ENCODE measurements at regions not wholly inside any gene's neighbourhood (a gene's known extent, or its start where the extent isn't known, plus 50 kb on each side); places are given as distances from the start of the nearest gene placed in this dataset.

GRCh38 chr9:129435988-129436717, 184.7 kb downstream of the C9orf50 start:
- intact Hi-C loops (cut with micrococcal nuclease; ENCODE audit: unreplicated experiment) = no loop called here
- H3K27ac ChIP-seq (ENCODE audit: low read depth, low read length, poor library complexity, severe bottlenecking) = no peak overlapping the region
- H3K9me3 ChIP-seq (ENCODE audit: low read depth, low read length, poor library complexity, severe bottlenecking) = no peaks in the 10 kb centered on the region
- DNase-seq (ENCODE audit: low spot score) = no peak
- TF ChIP-seq EZH2 (IDR thresholded peaks at IDR 0.05; ENCODE audit: borderline replicate concordance, low read depth, low read length, poor library complexity, severe bottlenecking) = no peak
- no peaks in the 10 kb centered on the region for H3K27me3 ChIP-seq (replicated peaks; ENCODE audit: insufficient read depth, low read depth, low read length, poor library complexity)
- peaks cover 20% of the 10 kb centered on the region for H3K4me1 ChIP-seq (ENCODE audit: insufficient read depth, low read length, poor library complexity, severe bottlenecking)
- ChIA-PET CTCF (interaction anchor here (0.6 to 1.2 kb wide), 2 partner anchors 262 to 302 kb away, joined by 3 to 4 read pairs; no protein-coding TSS in a partner anchor), POLR2A (ENCODE audit: low non-redundant PET) (interaction anchor here (0.6 kb wide), 1 partner anchor 111 kb away, joined by 4 read pairs; no protein-coding TSS in a partner anchor)
- H3K36me3 ChIP-seq (ENCODE audit: insufficient read depth, low read length, poor library complexity, severe bottlenecking) = no peaks in the 10 kb centered on the region
- no TSS peak for BruUV-seq (replicated peaks)
- no peak overlapping the region for H3K4me3 ChIP-seq (ENCODE audit: low read depth, low read length, poor library complexity, severe bottlenecking)

DNA sequence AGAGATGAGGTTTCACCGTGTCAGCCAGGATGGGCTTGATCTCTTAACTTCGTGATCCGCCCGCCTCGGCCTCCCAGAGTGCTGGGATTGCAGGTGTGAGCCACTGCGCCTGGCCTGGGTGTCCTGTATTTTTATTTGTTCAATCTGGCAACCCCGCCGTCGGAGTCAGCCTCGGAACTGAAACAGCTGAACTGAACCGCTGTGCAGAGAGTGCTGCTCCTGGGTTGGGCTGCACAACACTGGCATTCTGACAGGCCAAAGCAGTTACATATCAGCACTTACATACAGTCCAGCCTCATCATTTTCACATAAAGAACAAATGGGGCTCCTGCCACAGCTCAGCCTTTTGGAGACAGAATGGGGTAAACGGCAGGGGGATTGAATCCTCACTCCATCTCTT, 185.6 kb downstream of the C9orf50 start:
- H3K9me3 ChIP-seq (ENCODE audit: low read depth, low read length, poor library complexity, severe bottlenecking) = no peaks in the 10 kb centered on the region
- H3K4me3 ChIP-seq (ENCODE audit: low read depth, low read length, poor library complexity, severe bottlenecking) = no peak overlapping the region
- intact Hi-C loops (cut with micrococcal nuclease; ENCODE audit: unreplicated experiment) = no loop called here
- TF ChIP-seq CTCF (conservative IDR thresholded peaks at IDR 0.05; ENCODE audit: low read depth, low read length) (no peak), EZH2 (IDR thresholded peaks at IDR 0.05; ENCODE audit: borderline replicate concordance, low read depth, low read length, poor library complexity, severe bottlenecking) (no peak)
- no peak for DNase-seq (ENCODE audit: low spot score)
- POLR2A ChIA-PET (ENCODE audit: low non-redundant PET) = no interaction called here
- CTCF ChIA-PET = no interaction called here
- H3K4me1 ChIP-seq (ENCODE audit: insufficient read depth, low read length, poor library complexity, severe bottlenecking) = peaks cover 18% of the 10 kb centered on the region
- no peaks in the 10 kb centered on the region for H3K36me3 ChIP-seq (ENCODE audit: insufficient read depth, low read length, poor library complexity, severe bottlenecking)
- no peaks in the 10 kb centered on the region for H3K27me3 ChIP-seq (replicated peaks; ENCODE audit: insufficient read depth, low read depth, low read length, poor library complexity)
- BruUV-seq (replicated peaks) = no TSS peak
- H3K27ac ChIP-seq (ENCODE audit: low read depth, low read length, poor library complexity, severe bottlenecking) = no peak overlapping the region

DNA sequence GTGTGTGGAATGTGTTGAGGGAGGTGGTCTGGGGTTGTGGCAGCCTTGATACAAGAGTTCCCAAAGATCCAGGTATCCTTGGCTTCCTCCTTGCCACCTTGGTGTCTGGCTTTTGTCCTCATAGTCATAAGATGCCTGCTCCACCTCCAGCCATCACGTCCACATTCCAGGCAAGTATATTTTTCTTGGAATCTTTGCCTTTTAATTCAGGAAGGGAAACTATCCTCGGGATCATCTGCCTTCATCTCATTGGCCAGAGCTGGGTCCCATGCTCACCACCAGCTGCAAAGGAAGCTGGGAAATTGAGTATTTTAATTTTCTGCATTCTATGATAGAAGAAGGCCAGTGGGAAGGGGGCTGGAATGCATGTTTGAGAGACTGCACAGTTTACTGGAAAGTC, 186.7 kb downstream of the C9orf50 start:
- ChIA-PET POLR2A (ENCODE audit: low non-redundant PET) (no interaction called here), CTCF (no interaction called here)
- Histone ChIP-seq H3K27ac (ENCODE audit: low read depth, low read length, poor library complexity, severe bottlenecking) (no peak overlapping the region), H3K9me3 (ENCODE audit: low read depth, low read length, poor library complexity, severe bottlenecking) (no peaks in the 10 kb centered on the region), H3K27me3 (replicated peaks; ENCODE audit: insufficient read depth, low read depth, low read length, poor library complexity) (no peaks in the 10 kb centered on the region), H3K4me3 (ENCODE audit: low read depth, low read length, poor library complexity, severe bottlenecking) (no peak overlapping the region), H3K36me3 (ENCODE audit: insufficient read depth, low read length, poor library complexity, severe bottlenecking) (no peaks in the 10 kb centered on the region), H3K4me1 (ENCODE audit: insufficient read depth, low read length, poor library complexity, severe bottlenecking) (peaks cover 18% of the 10 kb centered on the region)
- TF ChIP-seq CTCF (conservative IDR thresholded peaks at IDR 0.05; ENCODE audit: low read depth, low read length) (no peak), EZH2 (IDR thresholded peaks at IDR 0.05; ENCODE audit: borderline replicate concordance, low read depth, low read length, poor library complexity, severe bottlenecking) (no peak)
- BruUV-seq (replicated peaks) = no TSS peak
- peak; percentile 32 for DNase-seq (ENCODE audit: low spot score)
- intact Hi-C loops (cut with micrococcal nuclease; ENCODE audit: unreplicated experiment) = no loop called here
